Stromal cell of bone marrow (primary cell): ENCODE measurements at regions not wholly inside any gene's neighbourhood (a gene's known extent, or its start where the extent isn't known, plus 50 kb on each side); places are given as distances from the start of the nearest gene placed in this dataset.

Experiments used
- DNase-seq: peaks from one replicate; pipeline ENCODE4 v3.0.0-alpha.2; 2012; ENCODE audit warnings: low read depth

- peak; percentile 52 for DNase-seq
Observed at GRCh38 chr11:92480499-92480898, 255.9 kb downstream of the FAT3 start.

DNA sequence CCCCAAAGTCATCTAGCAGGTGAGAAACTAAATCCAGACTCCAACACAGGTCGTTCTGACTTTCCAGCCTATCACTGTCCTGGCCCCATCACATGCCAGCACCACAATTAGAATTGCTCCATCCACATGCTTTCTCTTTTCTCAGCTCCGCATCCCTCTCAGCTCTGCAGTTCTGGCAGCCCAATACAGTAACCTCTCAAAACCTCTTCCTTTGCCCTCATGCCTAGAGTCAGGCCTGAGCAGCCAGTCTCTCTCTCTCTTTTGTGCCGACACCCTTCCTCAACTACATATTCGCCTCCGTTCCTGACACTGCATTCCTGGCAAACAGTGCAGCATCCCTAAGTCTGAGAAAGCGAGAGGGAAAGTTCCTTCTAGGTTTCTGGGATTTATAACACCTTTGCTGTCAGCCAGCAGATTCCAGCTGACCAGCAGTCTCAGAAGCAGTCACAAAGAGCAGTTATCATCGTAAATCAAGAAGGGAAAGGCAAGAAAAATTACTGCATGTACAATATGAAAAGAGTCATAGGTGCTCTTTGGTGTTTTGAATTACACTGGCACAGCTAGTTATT is 258.0 kb downstream of the FAT3 start:
- no peak for DNase-seq

DNA sequence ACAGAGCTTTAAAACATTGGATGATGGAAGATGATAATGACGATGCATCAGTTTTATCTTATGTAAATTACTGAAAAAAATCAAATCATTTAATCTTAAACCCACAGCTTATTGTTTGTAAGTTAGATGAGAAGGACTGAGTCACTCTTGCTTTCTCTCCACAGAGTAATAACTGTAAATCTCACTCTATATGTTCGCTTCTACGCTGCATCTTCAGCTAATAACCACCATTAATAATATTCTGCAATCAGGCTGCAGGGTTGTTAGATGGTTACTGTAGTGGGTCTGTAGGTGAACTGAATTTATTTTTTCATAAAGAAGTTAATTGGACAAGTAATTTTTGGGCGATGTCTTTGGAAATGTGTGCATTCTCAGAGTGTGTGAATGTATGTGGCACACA is 260.0 kb downstream of the FAT3 start:
- DNase-seq: no peak

GRCh38 chr11:92489826-92490399 is 265.3 kb downstream of the FAT3 start:
- DNase-seq: no peak

- DNase-seq: no peak
Observed at GRCh38 chr11:92492372-92492771, 267.8 kb downstream of the FAT3 start.

- DNase-seq: no peak
Observed at GRCh38 chr11:92495107-92495793, 270.6 kb downstream of the FAT3 start.

DNA sequence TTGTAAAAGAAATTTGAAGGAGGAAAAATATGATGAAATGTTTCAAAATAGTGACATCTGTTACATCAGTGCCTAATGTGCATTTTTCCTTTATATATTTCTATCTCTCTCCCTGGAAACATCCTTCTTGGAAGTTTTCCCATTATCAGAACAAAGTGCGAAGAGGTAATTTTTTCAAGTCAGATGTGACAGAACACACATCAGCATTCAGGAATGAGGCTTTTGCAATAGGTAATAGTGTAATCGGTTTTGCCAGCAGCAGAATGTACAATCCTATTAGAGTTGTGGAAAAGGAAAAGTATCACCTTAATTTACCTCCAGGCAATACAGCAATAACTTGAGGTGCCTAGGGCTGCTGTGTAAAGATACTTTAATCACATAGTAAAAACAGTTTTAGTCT is 275.8 kb downstream of the FAT3 start:
- no peak for DNase-seq

DNA sequence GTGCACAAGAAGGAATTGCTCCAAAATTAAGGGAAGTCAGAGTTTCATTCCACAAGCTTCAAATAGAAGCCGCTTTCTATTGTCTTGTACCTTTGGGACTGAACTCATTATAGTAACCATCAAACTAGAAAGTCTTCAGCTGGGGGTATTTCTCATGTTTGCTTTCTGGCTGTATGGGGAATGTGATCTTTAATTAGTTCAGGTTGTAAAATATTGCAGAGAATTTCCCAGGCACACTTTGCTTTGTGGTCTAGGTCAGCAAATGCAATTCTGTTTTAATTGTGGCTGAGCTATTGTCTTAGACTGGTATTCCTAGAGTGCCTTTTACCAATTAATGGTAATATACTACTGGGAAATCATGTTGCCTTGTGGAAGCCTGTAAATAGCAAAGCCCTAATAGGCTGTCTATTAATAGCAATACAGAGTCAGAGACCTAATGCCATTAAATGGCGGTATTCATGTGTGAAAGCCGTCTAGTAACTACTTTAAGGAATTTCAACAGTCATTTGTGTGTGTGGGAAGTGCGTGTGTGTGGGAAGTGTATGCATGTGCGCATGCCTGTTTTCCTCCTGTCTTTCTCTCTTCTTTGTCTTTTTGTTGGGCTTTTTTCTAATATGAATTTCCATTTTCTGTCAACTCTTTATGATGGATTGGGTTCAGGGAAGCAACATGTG is 276.6 kb downstream of the FAT3 start:
- DNase-seq: no peak

DNA sequence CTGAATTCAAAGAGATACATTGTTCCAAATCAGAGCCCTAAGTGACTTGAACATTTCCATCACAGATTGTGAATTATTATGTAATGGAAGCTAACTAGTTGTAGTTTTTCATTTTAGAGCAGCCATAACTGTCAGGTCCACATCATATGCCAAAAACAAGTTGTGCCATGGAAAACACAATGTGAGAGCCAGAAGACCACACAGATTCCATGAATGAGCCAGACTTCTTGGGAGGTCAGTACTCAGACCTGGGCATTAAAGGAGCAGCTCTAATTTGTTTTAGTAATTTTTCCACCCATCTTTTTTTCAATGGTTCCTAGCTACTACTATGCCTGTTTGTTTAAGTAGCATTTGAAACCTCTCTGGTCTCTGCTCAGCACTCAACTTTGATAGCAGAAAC is 279.4 kb downstream of the FAT3 start:
- DNase-seq: no peak

DNA sequence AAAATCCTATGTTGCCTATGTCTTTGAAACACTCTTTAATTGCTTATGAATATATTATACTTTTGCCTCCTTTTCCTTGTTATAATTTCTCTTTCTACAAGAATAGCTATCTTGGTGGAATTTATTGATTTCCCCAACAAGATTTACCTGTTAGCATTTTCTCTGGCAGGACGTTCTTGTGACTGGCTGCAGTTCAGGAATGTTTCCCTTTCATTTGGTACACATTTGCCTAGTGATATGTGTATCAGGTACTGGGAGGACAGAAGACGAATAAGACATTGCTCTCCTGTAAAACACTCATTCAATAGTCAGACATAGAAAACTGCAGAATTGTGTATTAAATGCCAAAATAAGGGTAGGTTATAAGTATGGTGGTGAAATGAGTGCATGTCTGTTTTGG is 279.9 kb downstream of the FAT3 start:
- no peak for DNase-seq

DNA sequence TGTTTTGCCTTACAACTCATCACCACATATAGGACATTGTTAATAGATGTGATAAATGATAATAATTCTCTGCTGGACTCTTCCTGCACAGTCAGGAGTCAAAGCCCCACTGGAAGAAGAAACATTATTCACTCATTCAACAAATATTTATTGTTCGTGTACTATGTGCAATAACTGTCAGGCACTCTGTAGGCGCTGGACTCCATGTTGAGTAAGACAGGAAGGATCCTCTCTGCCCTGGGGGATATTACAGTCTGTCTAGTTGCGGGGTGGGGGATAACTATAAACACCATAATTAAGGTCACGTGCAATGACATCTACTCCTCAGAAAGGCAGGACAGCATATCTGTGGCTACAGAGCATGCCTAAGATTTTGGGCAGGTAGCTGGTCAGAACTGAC is 281.1 kb downstream of the FAT3 start:
- no peak for DNase-seq

- DNase-seq: no peak
Observed at GRCh38 chr11:92506809-92507336, 282.3 kb downstream of the FAT3 start.

DNA sequence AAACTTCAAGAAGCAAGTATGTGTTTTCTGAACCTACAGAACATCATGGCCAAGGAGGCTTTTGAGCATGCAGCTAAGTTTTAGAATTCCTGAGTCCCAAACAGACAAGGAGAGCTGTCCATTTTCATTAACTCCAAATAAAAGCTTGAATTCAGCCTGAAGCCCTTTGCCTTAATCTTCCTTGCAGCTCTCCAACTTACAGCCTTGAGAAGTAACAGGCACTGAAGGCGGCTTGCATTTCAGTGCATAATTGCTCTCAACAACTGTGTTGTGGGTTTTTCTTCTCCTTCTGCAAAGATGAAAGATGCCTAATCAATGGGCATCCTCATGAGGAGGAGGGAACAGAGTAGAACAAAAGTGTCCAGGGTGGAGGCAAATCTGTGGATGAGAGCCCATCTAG is 286.0 kb downstream of the FAT3 start:
- no peak for DNase-seq

- DNase-seq: no peak
Observed at GRCh38 chr11:92511522-92512203, 287.0 kb downstream of the FAT3 start.

GRCh38 chr11:92512204-92512569 is 287.6 kb downstream of the FAT3 start:
- no peak for DNase-seq

- DNase-seq: no peak
Observed at GRCh38 chr11:92523611-92524010, 299.0 kb downstream of the FAT3 start.

DNA sequence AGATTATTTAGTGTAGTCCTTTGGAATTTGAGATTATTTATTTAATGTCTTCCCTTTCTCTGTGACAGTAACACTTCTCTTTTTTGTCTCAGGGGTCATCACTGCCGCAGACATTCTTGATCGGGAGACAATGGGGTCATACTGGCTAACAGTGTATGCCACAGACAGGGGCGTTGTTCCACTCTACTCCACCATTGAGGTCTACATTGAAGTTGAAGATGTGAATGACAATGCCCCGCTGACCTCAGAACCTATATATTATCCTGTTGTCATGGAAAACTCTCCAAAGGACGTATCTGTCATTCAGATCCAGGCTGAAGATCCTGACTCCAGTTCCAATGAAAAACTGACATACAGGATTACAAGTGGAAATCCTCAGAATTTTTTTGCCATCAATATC is 299.9 kb downstream of the FAT3 start:
- no peak for DNase-seq

DNA sequence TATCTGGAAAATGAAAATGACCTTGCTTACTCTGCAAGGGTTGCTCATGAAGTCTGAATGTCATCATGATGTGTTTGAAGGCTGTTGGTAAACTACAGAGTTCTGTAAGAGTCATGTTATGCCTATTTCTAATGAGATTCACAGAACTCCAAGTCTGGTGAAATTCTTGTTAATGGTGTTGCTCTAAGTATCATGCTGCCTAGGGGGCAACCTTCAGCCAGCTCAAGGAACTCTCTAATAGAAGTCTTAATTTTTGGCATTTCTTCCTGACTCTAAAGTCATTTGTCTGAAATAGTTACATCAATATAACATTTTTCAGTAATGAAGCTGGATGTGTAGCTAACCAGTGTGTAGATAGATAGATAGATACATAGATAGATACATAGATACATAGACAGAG is 302.8 kb downstream of the FAT3 start:
- peak; percentile 6 for DNase-seq

- peak; percentile 75 for DNase-seq
Observed at GRCh38 chr11:92528001-92528400, 303.4 kb downstream of the FAT3 start.

DNA sequence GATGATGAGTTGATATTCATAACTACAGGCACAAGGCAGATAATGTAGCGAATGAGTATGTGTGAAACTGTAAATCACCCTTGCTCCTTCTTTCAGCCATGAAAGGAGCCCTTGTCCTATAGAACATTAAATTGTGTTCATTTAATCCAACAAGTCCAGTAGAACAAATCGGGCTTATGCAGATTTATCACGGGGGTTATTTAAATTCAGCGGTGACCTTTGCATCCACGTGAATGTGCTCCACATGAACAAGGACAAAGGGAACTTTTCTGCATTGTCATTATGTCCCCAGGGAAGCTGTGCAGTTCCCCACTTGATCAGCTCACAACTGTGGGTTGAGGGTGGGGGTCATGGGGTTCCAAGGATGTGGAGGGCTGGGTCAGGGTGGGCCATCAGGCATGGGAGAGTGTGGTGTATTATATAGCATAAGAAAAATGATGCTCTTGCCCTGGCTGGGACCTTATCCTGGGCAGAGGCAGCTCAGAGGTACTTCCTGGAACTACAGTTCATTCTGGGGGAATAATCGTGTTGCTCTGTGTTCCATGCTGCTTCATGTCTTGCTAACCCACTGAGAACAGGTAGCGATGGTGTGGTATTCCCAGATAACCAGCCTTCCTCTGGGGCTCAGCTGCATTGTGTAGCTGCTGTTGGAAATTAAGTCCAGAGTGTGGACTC is 306.6 kb downstream of the FAT3 start:
- no peak for DNase-seq

GRCh38 chr11:92533657-92534335 is 309.2 kb downstream of the FAT3 start:
- no peak for DNase-seq
